Body of pancreas (tissue), 4 donors: ENCODE measurements at regions not wholly inside any gene's neighbourhood (a gene's known extent, or its start where the extent isn't known, plus 50 kb on each side); places are given as distances from the start of the nearest gene placed in this dataset.
A peak's percentile ranks its signal among the peaks of the same experiment; 100 is the strongest.
"Not testable (repeated sequence)": the region's sequence is repeated elsewhere in the genome, so short reads cannot be mapped to it uniquely, and the experiment has no call there.

Source experiments
- ATAC-seq: fragments of 150-250 bp; one replicate; pipeline ENCODE4 v1.9.1; 2016
- DNase-seq, 4 donors: peaks; one replicate each; pipeline ENCODE4 v3.0.0-alpha.2; 2019
- H3K27ac ChIP-seq, 4 donors: fragments of 200-600 bp; sonication (generic); 1 replicate in 3 of 4; 2 replicates in 1 of 4; pipeline versions ENCODE4 v1.5.1 to v1.6.1; 2016 to 2019; ENCODE audit warnings: mild to moderate bottlenecking in 1 of 4, mixed read lengths in 1 of 4, moderate library complexity in 1 of 4
- H3K27me3 ChIP-seq, 2 donors: fragments of 200-600 bp; sonication (generic); one replicate each; pipeline ENCODE4 v1.6.0; 2016; ENCODE audit warnings: mild to moderate bottlenecking in 1 of 2
- H3K36me3 ChIP-seq, 2 donors: fragments of 200-600 bp; sonication (generic); replicated peaks in 1 of 2; 2 replicates each; pipeline ENCODE4 v1.5.1; 2016; ENCODE audit warnings: low read depth in 2 of 2; ENCODE audit not compliant: insufficient read depth in 1 of 2
- H3K4me1 ChIP-seq: fragments of 200-600 bp; sonication (generic); one replicate; pipeline ENCODE4 v1.6.0; 2016
- H3K4me3 ChIP-seq, 2 donors: fragments of 200-600 bp; sonication (generic); 1 replicate in 1 of 2; 2 replicates in 1 of 2; pipeline ENCODE4 v1.5.1; 2016 to 2019
- H3K9me3 ChIP-seq, 3 donors: fragments of 200-600 bp; sonication (generic); 1 replicate in 2 of 3; 2 replicates in 1 of 3; pipeline ENCODE4 v1.5.1; 2016
- WGBS, 2 donors: methylation state at CpG; one replicate each; pipeline ENCODE4 v1.1.5; 2017; 5-methylcytosine and 5-hydroxymethylcytosine counted together
- intact Hi-C: fragments of 100-400 bp; cut with DNase I; formaldehyde crosslinking; loops from one replicate; pipeline ENCODE4 v1.15.1; 2023

DNA sequence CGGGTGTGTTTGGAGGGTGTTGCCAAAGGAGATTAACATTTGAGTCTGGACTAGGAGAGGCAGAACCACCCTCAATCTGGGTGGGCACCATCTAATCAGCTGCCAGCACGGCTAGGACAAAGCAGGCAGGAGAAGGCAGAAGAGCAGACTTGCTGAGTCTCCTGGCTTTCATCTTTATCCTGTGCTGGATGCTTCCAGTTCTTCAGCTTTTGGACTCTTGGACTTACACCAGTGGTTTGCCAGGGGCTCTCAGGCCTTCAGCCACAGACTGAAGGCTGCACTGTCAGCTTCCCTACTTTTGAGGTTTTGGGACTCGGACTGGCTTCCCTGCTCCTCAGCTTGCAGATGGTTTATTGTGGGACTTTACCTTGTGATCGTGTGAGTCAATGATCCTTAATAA is 70.4 kb upstream of the AGAP9 start:
- H3K36me3 ChIP-seq, H3K9me3 ChIP-seq, H3K4me3 ChIP-seq, ATAC-seq, intact Hi-C loops, H3K27ac ChIP-seq, H3K4me1 ChIP-seq, DNase-seq, H3K27me3 ChIP-seq: not testable (repeated sequence)
- 75 to 83% methylated on average over 1 of the region's 4 CpGs for WGBS, 2 donors

DNA sequence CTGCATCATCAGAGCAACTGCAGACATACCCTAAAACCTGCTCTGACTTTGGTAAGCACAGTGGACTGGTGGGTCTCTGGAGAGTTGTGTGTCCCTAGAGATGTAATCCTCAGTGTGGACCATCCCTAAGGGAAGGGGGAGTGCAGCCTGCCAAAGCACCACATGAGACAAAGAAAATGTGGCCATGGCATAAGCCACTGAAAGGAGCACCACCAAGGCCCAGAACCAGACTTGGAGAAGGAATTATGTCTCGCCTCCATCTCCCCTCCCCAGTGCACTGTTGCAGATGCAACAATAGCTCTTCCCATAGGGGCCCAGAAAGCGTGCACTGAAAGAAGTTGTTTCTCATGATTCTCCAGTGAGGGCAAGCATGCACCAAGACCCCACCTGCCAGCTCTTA is 69.7 kb upstream of the AGAP9 start:
- ATAC-seq, H3K4me1 ChIP-seq: not testable (repeated sequence)
- 87% methylated on average over 2 of the region's 2 CpGs; no CpG with 5 or more reads in 1 of the 2 donors for WGBS, 2 donors

DNA sequence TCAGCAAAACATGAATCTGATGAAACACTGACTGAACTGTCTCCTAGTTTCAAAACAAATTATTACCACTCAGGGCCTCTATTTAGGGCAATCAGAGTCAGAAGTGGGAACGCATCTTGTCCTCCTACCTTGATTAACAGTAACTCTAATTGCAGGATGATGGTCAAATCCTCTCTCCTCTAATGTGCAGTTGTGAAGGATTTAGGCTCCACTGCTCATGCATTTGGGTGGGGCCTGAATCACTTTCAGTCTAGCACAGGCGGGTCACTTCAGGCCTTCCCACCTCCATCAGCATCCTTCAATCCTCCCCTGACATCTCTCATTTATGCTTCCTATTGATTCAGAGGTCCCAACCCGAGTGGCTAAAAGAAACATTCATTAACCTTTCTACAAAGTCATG is 67.5 kb upstream of the AGAP9 start:
- H3K4me3 ChIP-seq, H3K27me3 ChIP-seq, H3K4me1 ChIP-seq, DNase-seq, intact Hi-C loops, ATAC-seq, H3K27ac ChIP-seq, H3K9me3 ChIP-seq, H3K36me3 ChIP-seq: not testable (repeated sequence)
- WGBS, 2 donors = 73 to 88% methylated on average over 2 to 3 of the region's 3 CpGs

More for the DNA sequence above, 69.7 kb upstream of the AGAP9 start:
- H3K9me3 ChIP-seq, intact Hi-C loops, H3K36me3 ChIP-seq, H3K27me3 ChIP-seq, DNase-seq, H3K4me3 ChIP-seq, H3K27ac ChIP-seq: not testable (repeated sequence)

DNA sequence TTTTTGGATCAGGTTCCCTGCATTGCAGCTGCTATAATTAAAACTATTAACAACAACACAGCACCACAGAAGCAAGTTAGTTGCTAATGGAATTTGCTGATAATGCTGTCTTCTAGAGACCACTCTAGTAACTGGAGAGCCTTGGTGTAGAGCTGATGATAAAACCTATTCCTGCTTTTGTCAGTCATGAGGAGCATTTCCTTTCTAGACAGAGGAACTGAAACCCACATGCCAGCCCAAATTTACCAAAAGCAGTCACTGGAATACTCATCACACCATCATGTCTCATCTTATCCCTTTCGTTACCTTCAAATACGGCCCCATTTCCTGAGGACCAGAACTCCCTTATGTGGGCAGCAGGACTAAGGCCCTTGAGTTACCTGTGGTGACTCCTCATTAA is 67.1 kb upstream of the AGAP9 start:
- H3K27ac ChIP-seq, ATAC-seq: not testable (repeated sequence)
- 83 to 89% methylated on average over 1 to 2 of the region's 2 CpGs for WGBS, 2 donors

DNA sequence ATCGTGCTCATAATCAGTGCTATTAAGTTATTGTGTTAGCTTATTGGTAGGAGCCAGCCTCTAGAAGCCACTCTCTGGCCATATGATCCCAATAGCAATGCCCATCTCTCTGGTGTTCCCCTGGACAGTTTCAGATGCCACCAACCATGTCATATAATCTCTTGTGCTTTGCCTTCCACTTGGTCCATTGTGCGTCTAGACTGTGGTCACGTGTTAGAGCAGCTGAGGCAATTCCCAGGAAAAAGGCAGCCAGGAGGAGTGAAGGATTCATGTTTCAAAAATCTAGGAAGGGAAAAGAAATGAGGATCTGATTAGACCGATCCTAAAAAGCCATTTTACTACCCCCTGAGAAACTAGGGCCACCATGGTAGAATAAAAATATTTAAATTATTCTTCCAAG is 58.6 kb upstream of the AGAP9 start:
- H3K27ac ChIP-seq = peak overlapping the region in 2 of 4 donors; percentile 3 to 45
- ATAC-seq, H3K9me3 ChIP-seq, H3K4me3 ChIP-seq, intact Hi-C loops, H3K36me3 ChIP-seq, H3K4me1 ChIP-seq, H3K27me3 ChIP-seq: not testable (repeated sequence)
- DNase-seq = peak; percentile 46 to 80 (median 50)
- 52 to 61% methylated on average over 3 of the region's 4 CpGs for WGBS, 2 donors

More for the DNA sequence above, 67.1 kb upstream of the AGAP9 start:
- H3K36me3 ChIP-seq, H3K4me3 ChIP-seq, H3K4me1 ChIP-seq, DNase-seq, H3K27me3 ChIP-seq, intact Hi-C loops, H3K9me3 ChIP-seq: not testable (repeated sequence)

DNA sequence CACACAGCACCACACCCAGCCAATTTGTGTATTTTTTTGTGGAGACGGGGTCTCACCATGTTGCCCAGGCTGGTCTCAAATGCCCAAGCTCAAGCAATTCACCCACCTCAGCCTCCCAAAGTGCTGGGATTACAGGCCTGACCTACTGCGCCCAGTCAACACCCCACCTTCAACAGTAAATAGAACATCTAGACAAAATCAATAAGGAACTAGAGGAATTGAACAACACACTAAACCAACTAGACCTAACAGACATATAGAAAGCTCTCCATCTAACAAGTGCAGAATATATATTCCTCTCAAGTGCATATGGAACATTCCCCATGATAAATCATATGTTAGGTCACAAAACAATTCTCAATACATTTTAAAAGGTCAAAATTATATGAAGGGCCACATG is 56.6 kb upstream of the AGAP9 start:
- H3K4me1 ChIP-seq, intact Hi-C loops, H3K9me3 ChIP-seq, H3K27me3 ChIP-seq, DNase-seq, H3K4me3 ChIP-seq, H3K36me3 ChIP-seq, H3K27ac ChIP-seq, ATAC-seq: not testable (repeated sequence)
- 100% methylated on average over 1 of the region's 2 CpGs; no CpG with 5 or more reads in 1 of the 2 donors for WGBS, 2 donors

DNA sequence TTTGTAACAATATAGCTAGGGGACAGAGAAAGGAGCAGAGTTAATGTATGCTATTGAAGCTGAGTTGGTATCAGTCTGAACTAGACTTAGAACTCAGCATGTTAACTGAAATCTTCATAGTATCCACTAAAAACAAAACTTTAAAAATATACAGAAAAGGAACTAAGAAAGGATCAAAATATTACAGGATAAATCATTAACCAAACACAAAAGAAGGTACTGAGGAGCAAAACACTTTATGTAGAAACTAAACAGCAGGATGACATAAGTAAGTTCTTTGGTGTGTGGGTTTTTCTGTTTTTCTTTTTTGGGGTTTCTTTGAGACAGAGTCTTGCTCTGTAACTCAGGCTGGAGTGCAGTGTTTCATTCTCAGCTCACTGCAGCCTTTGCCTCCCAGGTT is 55.1 kb upstream of the AGAP9 start:
- H3K9me3 ChIP-seq, H3K4me1 ChIP-seq, H3K27ac ChIP-seq, DNase-seq, intact Hi-C loops, H3K4me3 ChIP-seq, ATAC-seq, H3K36me3 ChIP-seq, H3K27me3 ChIP-seq: not testable (repeated sequence)
